Body of pancreas (tissue), 4 donors: ENCODE measurements at regions not wholly inside any gene's neighbourhood (a gene's known extent, or its start where the extent isn't known, plus 50 kb on each side); places are given as distances from the start of the nearest gene placed in this dataset.
"Not testable (repeated sequence)": the region's sequence is repeated elsewhere in the genome, so short reads cannot be mapped to it uniquely, and the experiment has no call there.

Experiments used
- ATAC-seq: fragments of 150-250 bp; one replicate; pipeline ENCODE4 v1.9.1; 2016
- DNase-seq, 4 donors: peaks; one replicate each; pipeline ENCODE4 v3.0.0-alpha.2; 2019
- H3K27ac ChIP-seq, 4 donors: fragments of 200-600 bp; sonication (generic); 1 replicate in 3 of 4; 2 replicates in 1 of 4; pipeline versions ENCODE4 v1.5.1 to v1.6.1; 2016 to 2019; ENCODE audit warnings: mild to moderate bottlenecking in 1 of 4, mixed read lengths in 1 of 4, moderate library complexity in 1 of 4
- H3K27me3 ChIP-seq, 2 donors: fragments of 200-600 bp; sonication (generic); one replicate each; pipeline ENCODE4 v1.6.0; 2016; ENCODE audit warnings: mild to moderate bottlenecking in 1 of 2
- H3K36me3 ChIP-seq, 2 donors: fragments of 200-600 bp; sonication (generic); replicated peaks in 1 of 2; 2 replicates each; pipeline ENCODE4 v1.5.1; 2016; ENCODE audit warnings: low read depth in 2 of 2; ENCODE audit not compliant: insufficient read depth in 1 of 2
- H3K4me1 ChIP-seq: fragments of 200-600 bp; sonication (generic); one replicate; pipeline ENCODE4 v1.6.0; 2016
- H3K4me3 ChIP-seq, 2 donors: fragments of 200-600 bp; sonication (generic); 1 replicate in 1 of 2; 2 replicates in 1 of 2; pipeline ENCODE4 v1.5.1; 2016 to 2019
- H3K9me3 ChIP-seq, 3 donors: fragments of 200-600 bp; sonication (generic); 1 replicate in 2 of 3; 2 replicates in 1 of 3; pipeline ENCODE4 v1.5.1; 2016
- CTCF ChIP-seq, 7 experiments: fragments of 450-650 bp in 4 of 7; fragments of 200-600 bp in 3 of 7; sonication (generic) in 3 of 7; IDR thresholded peaks; one replicate each; pipeline ENCODE4 v1.5.1; 2016 to 2019; ENCODE audit warnings: antibody characterized with exemption in 7 of 7
- POLR2A ChIP-seq, 3 donors: fragments of 450-650 bp; IDR thresholded peaks; one replicate each; pipeline ENCODE4 v1.6.1; 2016; ENCODE audit warnings: antibody characterized with exemption in 3 of 3, mild to moderate bottlenecking in 2 of 3
- WGBS, 2 donors: methylation state at CpG; one replicate each; pipeline ENCODE4 v1.1.5; 2017; 5-methylcytosine and 5-hydroxymethylcytosine counted together
- intact Hi-C: fragments of 100-400 bp; cut with DNase I; formaldehyde crosslinking; loops from one replicate; pipeline ENCODE4 v1.15.1; 2023

GRCh38 chr9:22969350-22969979 lies 522.8 kb downstream of the DMRTA1 start:
- Histone ChIP-seq H3K4me1 (no peaks in the 10 kb centered on the region), H3K9me3 (no peaks in the 10 kb centered on the region), H3K27ac (no peak overlapping the region), H3K4me3 (no peak overlapping the region), H3K27me3 (no peaks in the 10 kb centered on the region), H3K36me3 (no peaks in the 10 kb centered on the region)
- no peak for DNase-seq
- intact Hi-C loops, result no loop called here
- no peak for TF ChIP-seq CTCF (IDR thresholded peaks at IDR 0.05)
- no peak for TF ChIP-seq POLR2A (IDR thresholded peaks at IDR 0.05)
- ATAC-seq, result no peak

- H3K27me3 ChIP-seq, result no peaks in the 10 kb centered on the region
- H3K27ac ChIP-seq, result no peak overlapping the region
- ATAC-seq (no peak), DNase-seq (no peak)
- no peak for TF ChIP-seq POLR2A (IDR thresholded peaks at IDR 0.05)
- TF ChIP-seq CTCF (IDR thresholded peaks at IDR 0.05), result no peak
- H3K9me3 ChIP-seq, result no peaks in the 10 kb centered on the region
- 55 to 67% methylated on average over 7 of the region's 7 CpGs for WGBS, 2 donors
- H3K4me3 ChIP-seq, result no peak overlapping the region
- intact Hi-C loops, result no loop called here
- no peaks in the 10 kb centered on the region for H3K4me1 ChIP-seq
- H3K36me3 ChIP-seq, result no peaks in the 10 kb centered on the region
These were observed 523.9 kb downstream of the DMRTA1 start for GRCh38 chr9:22970434-22970975.

- H3K27ac ChIP-seq, result no peak overlapping the region
- intact Hi-C loops, result no loop called here
- no peaks in the 10 kb centered on the region for H3K4me1 ChIP-seq
- no peak overlapping the region for H3K4me3 ChIP-seq
- TF ChIP-seq CTCF (IDR thresholded peaks at IDR 0.05) (no peak), POLR2A (IDR thresholded peaks at IDR 0.05) (no peak)
- WGBS, 2 donors, result 75 to 84% methylated on average over 3 of the region's 3 CpGs
- H3K36me3 ChIP-seq, result no peaks in the 10 kb centered on the region
- no peaks in the 10 kb centered on the region for H3K27me3 ChIP-seq
- DNase-seq (no peak), ATAC-seq (no peak)
- no peaks in the 10 kb centered on the region for H3K9me3 ChIP-seq
These were observed 529.3 kb downstream of the DMRTA1 start for GRCh38 chr9:22975951-22976350.

- H3K27me3 ChIP-seq, result no peaks in the 10 kb centered on the region
- H3K27ac ChIP-seq, result no peak overlapping the region
- H3K4me1 ChIP-seq, result no peaks in the 10 kb centered on the region
- H3K36me3 ChIP-seq, result no peaks in the 10 kb centered on the region
- DNase-seq (no peak), ATAC-seq (no peak)
- intact Hi-C loops, result no loop called here
- no peak overlapping the region for H3K4me3 ChIP-seq
- TF ChIP-seq POLR2A (IDR thresholded peaks at IDR 0.05) (no peak), CTCF (IDR thresholded peaks at IDR 0.05) (no peak)
- no peaks in the 10 kb centered on the region for H3K9me3 ChIP-seq
- 50 to 53% methylated on average over 1 of the region's 1 CpG for WGBS, 2 donors
These were observed 529.8 kb downstream of the DMRTA1 start for GRCh38 chr9:22976454-22976853.

- H3K9me3 ChIP-seq, DNase-seq, H3K36me3 ChIP-seq, H3K27ac ChIP-seq, H3K4me1 ChIP-seq, ATAC-seq, H3K4me3 ChIP-seq, intact Hi-C loops, H3K27me3 ChIP-seq: not testable (repeated sequence)
- WGBS, 2 donors, result 72 to 77% methylated on average over 13 of the region's 13 CpGs
These were observed 533.8 kb downstream of the DMRTA1 start for GRCh38 chr9:22980429-22980828.
